ENCODE measurements at regions not wholly inside any gene's neighbourhood (a gene's known extent, or its start where the extent isn't known, plus 50 kb on each side); places are given as distances from the start of the nearest gene placed in this dataset.

GRCh38 chr10:61096056-61096455 lies 152.1 kb upstream of the RHOBTB1 start:
- no peak for TF ChIP-seq CTCF (IDR thresholded peaks at IDR 0.05)
- no peak for TF ChIP-seq POLR2A (IDR thresholded peaks at IDR 0.05)

Data from breast epithelium (tissue), 3 donors.